ENCODE measurements at regions not wholly inside any gene's neighbourhood (a gene's known extent, or its start where the extent isn't known, plus 50 kb on each side); places are given as distances from the start of the nearest gene placed in this dataset.

DNA sequence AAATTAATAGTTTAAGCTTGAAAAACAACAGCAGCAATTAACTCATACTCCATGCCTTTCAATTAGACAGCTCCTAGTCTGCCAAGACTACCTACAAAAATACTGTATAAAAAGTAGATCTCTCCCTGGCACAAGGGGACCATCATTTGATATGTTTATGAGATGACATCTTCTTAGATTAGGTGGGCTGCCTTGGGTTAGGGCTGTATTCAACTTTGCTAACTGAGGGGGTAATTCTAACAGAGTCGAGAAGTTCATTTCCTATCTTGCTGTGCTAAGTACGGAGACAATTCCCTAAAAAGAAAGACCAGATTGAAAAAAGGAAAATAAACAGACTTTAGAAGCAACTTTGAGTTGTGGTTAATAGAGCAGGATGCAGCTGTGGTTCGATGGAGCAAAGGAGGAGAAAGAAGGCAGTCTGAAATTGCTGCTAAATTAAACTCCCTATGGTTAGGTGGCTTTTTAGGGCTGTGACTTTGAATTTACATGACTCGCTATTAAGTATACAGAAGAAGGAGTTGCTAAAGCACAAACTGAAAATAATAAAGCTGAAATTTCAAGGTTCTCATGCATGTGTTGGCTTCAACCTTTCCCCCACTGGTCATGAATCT, 75.4 kb downstream of the CDC7 start:
- DNase-seq: no peak
- no peak for TF ChIP-seq GATA1 (IDR thresholded peaks at IDR 0.05; ENCODE audit: low read depth, low read length)
- no peak for TF ChIP-seq POLR2A (IDR thresholded peaks at IDR 0.05; ENCODE audit: low read length)

GRCh38 chr1:91578320-91579109, 77.9 kb downstream of the CDC7 start:
- no peak for DNase-seq
- TF ChIP-seq GATA1 (IDR thresholded peaks at IDR 0.05; ENCODE audit: low read depth, low read length): no peak
- TF ChIP-seq POLR2A (IDR thresholded peaks at IDR 0.05; ENCODE audit: low read length): no peak

GRCh38 chr1:91579658-91580228, 79.1 kb downstream of the CDC7 start:
- DNase-seq: no peak
- TF ChIP-seq POLR2A (IDR thresholded peaks at IDR 0.05; ENCODE audit: low read length): no peak
- no peak for TF ChIP-seq GATA1 (IDR thresholded peaks at IDR 0.05; ENCODE audit: low read depth, low read length)

- no peak for DNase-seq
- no peak for TF ChIP-seq POLR2A (IDR thresholded peaks at IDR 0.05; ENCODE audit: low read length)
- TF ChIP-seq GATA1 (IDR thresholded peaks at IDR 0.05; ENCODE audit: low read depth, low read length): no peak
These were observed 81.8 kb downstream of the CDC7 start for GRCh38 chr1:91582431-91582921.

DNA sequence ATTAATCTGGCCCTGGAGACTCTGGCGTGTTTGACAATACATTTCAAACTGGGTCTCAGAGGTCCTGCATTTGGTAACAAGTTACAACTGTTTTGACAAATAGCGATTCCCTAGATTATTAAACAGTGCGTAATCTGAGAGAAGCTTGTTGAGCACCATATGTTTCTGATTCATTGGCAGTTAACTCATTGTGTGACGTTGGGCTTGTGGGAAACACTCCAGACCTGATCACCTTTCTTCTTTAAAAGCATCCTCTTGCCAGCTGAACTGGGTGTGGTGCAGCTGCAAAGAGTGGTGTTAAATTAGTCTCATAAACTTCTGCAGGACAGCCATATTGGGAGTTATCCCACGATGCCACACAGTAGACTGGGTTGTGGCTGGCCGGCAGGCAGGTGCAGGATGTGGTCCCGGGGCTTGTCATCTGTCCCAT, 82.7 kb downstream of the CDC7 start:
- no peak for TF ChIP-seq GATA1 (IDR thresholded peaks at IDR 0.05; ENCODE audit: low read depth, low read length)
- TF ChIP-seq POLR2A (IDR thresholded peaks at IDR 0.05; ENCODE audit: low read length): no peak
- DNase-seq: no peak

DNA sequence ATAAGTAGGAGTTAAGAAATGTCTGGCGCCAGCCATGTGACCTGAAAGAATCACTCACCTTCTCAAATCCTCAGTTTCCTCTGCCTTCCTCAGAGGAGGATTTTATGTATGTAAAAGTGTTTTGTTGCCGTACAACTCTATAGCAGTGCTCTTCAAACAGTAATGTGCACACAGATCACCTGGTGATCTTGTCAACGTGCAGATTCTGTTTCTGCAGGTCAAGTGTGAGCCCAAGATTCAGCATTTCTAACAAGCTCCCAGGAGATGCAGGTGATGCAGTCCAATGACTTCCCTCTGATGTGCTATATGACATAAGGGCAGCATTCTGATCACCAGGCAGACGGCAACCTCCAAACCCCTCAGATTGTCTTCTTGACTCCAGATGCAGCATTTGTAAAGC, 83.7 kb downstream of the CDC7 start:
- no peak for TF ChIP-seq GATA1 (IDR thresholded peaks at IDR 0.05; ENCODE audit: low read depth, low read length)
- no peak for TF ChIP-seq POLR2A (IDR thresholded peaks at IDR 0.05; ENCODE audit: low read length)
- DNase-seq: no peak

DNA sequence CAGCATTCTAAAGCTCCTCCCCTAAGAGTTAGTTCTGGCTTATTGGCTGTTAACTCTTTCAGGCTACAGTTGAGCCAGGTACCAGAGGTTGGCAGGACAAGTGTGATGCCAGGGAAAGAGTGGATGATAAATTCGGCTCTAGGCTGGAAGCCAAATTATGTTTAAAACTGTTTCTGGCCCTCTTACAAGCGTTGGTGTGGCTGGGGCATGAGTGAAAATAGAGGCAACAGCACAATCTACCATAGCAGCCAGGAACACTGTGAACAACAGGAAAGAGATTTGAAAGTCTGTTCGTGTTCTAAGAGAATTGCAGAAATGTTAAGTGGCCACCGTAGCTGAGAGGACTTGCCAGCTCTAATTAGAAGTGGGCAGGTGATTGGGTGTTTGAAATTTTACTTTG, 84.2 kb downstream of the CDC7 start:
- TF ChIP-seq GATA1 (IDR thresholded peaks at IDR 0.05; ENCODE audit: low read depth, low read length): no peak
- TF ChIP-seq POLR2A (IDR thresholded peaks at IDR 0.05; ENCODE audit: low read length): no peak
- DNase-seq: no peak

GRCh38 chr1:91585502-91585901, 84.9 kb downstream of the CDC7 start:
- TF ChIP-seq POLR2A (IDR thresholded peaks at IDR 0.05; ENCODE audit: low read length) (no peak), GATA1 (IDR thresholded peaks at IDR 0.05; ENCODE audit: low read depth, low read length) (no peak)
- no peak for DNase-seq

- no peak for TF ChIP-seq POLR2A (IDR thresholded peaks at IDR 0.05; ENCODE audit: low read length)
- TF ChIP-seq GATA1 (IDR thresholded peaks at IDR 0.05; ENCODE audit: low read depth, low read length): no peak
- DNase-seq: no peak
These were observed 85.3 kb downstream of the CDC7 start for GRCh38 chr1:91585982-91586381.

- TF ChIP-seq POLR2A (IDR thresholded peaks at IDR 0.05; ENCODE audit: low read length) (no peak), GATA1 (IDR thresholded peaks at IDR 0.05; ENCODE audit: low read depth, low read length) (no peak)
- DNase-seq: no peak
These were observed 88.8 kb downstream of the CDC7 start for GRCh38 chr1:91589437-91589836.

- TF ChIP-seq GATA1 (IDR thresholded peaks at IDR 0.05; ENCODE audit: low read depth, low read length) (no peak), POLR2A (IDR thresholded peaks at IDR 0.05; ENCODE audit: low read length) (no peak)
- peak; percentile 75 to 81 for DNase-seq
These were observed 90.7 kb downstream of the CDC7 start for GRCh38 chr1:91591175-91591974.

DNA sequence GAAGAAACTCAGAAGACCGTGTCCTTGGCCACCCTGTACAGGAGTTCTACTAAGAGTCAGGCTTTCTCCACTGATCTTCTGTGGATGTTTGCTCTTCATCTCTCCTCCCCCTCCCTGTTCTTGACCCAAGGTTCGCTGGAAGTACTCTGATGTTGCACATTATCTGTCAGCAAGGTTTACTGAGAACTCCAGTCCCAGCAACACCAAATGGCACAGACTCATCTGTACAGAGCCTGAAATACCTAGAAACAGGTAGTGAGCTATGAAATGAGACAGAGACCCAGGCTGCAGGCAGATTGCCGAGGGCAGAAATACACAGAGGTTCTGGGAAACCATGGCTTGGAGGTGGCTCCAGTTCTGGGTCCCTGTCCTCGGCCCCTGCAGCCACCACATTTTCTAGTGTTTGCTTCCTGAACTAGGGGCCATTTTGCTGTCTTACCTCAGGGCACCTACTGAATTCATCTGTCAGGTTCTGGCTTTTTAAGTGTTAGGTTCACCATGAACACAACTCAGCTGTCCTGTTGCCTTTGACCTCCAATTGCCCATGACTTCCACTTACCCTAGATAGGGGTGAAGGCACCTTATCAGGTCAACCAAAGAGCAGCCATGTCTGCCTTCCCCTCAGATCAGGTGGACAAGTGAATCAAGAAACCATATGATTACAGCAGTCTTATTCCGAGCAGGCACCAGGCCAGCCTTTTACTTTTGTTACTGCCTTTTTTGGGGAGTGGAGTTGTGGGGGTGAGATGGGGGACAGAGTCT, 92.2 kb downstream of the CDC7 start:
- TF ChIP-seq POLR2A (IDR thresholded peaks at IDR 0.05; ENCODE audit: low read length) (no peak), GATA1 (IDR thresholded peaks at IDR 0.05; ENCODE audit: low read depth, low read length) (no peak)
- peak in 1 of 2 experiments; percentile 6 for DNase-seq

DNA sequence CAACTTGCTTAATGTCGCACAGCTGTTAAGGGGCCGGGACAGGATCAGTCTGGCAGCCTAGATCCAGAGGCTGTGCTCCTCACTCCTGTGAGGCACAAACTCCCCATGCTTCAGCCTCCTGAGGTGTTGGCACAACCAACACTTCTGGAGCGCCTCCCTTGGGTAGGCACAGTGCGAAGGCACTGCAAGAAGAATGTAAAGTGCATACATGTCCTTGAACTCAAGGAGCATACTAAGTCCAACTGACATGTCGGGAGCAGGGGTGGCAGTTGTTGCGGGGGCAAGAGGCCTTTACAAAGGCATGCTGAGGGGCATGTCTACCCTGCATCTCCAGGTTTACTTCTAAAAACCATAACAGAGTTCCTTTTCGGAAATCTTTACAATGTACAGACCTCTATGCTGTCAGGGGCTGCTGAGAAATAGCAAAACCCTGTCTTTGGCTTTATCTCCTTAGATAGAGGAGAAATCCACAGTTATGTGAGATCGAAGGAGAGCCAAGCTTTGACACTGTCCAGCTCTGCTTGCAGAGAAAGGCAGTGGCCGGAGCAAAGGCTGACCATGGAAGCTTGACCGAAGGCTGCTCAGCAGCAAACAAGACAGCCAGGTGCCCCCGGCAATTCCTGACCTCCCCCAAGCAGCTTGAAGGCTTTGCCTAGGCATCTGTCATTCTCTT, 93.9 kb downstream of the CDC7 start:
- no peak for DNase-seq
- TF ChIP-seq POLR2A (IDR thresholded peaks at IDR 0.05; ENCODE audit: low read length) (no peak), GATA1 (IDR thresholded peaks at IDR 0.05; ENCODE audit: low read depth, low read length) (no peak)
